ENCODE measurements at regions not wholly inside any gene's neighbourhood (a gene's known extent, or its start where the extent isn't known, plus 50 kb on each side); places are given as distances from the start of the nearest gene placed in this dataset.
"Not testable (repeated sequence)": the region's sequence is repeated elsewhere in the genome, so short reads cannot be mapped to it uniquely, and the experiment has no call there.

DNA sequence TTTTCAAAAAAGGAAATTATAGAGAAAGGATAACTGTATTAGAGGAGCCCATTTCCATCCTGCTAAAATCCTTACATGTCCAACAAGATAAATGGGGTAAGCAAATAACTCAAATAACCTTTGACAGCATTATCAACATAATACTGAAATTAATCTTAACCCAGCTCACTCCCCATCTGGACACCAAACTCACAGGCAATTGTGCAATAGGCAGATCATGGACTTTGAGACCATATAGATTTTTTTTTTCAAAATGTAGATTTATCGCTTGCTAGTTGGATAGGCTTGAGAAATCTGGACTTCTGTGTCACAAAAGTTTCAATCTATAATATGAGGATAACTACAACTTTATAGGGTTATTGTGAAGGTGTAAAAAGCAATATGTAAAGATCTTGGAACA lies 134.4 kb upstream of the ASCC3 start:
- DNase-seq: no peak

DNA sequence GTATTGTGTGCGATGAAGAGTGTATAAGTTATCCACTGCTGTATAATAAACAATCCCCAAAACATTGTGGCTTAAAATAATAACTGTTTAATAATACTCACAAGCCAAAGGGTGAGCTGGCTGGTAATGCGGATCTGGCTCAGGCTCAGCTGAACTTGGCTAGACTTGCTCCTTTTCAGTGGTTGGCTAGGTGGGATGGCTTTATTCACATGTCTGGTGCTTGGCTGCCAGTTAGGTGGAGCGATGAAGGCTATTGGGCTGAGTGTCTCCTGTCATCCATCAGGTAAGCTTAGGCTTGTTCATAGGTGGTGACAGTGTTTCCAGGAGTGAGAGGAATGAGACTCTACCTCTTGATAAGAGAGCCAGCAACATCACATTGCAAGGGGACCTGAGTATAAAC lies 135.0 kb upstream of the ASCC3 start:
- DNase-seq: no peak

DNA sequence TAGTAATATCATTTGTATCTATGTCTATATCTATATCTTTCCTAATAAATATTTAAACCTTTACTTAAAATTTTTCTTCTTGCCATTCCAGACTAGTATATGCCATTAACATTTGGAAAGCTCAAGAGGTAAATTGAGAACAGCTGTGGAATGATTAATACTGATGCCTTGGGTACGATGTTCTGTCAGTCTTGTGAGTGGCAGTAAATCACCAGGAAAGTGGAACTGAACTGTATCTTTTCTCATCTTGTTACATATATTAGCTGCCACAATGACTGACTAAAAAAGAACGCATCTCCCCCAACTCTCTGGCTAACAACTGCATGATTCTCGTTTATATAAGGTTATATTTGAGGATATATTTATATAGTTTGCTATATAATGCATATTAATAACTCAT lies 137.0 kb upstream of the ASCC3 start:
- no peak for DNase-seq

DNA sequence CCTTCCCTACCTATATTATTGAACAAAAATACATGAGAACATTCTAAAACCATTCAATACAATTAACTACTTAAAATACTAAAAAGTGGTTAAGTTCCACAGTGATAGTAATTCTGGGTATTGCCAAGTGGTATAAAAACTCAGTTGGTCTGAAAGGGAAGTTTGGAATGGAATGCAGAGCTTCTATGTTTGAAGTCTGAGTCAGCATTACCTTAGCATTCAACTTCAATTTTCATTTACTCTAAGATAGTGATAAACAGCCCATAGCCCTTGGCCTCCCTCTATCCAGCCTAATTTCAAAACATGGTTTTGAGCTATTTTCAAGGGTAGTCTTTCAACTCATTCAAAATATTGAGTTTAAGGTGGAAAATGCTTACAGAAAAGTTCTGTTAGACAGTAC lies 140.4 kb upstream of the ASCC3 start:
- no peak for DNase-seq

DNA sequence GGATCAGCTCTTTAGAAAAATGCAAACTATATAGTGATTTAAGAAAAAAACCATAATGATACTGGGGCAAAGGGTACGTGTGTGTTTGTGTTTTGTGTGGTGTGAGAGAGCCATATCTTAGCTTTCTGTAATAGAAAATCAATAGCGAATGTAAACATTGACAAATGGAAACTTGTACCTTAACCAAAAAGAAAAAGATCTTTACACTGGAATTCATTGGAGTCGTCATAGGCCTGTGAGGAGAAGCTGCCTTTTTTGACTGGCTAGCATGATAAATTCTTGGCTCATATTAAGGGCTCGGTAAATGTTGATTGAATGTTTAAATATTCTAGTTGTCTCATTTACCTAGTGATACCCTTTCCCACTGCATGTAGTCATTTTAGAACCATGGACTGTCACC lies 161.8 kb upstream of the ASCC3 start:
- no peak for DNase-seq

DNA sequence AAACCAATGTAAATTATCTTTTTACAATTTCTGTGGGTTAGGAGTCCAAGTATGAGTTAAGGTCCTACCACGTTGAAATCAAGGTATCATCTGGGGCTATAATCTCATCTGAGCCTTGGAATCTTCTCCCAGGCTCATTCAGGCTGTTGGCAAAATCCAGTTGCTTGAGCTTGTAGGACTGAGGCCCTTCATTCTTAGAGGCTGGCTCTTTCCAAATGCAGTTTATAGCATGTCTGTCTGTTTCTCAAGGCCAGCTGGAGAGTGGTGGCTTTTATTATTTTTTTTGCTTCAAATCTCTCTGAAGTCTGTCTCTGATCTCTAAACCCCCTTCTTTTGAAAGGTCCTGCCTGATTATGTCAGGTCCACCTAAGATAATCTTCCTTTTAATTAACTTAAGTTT lies 177.2 kb upstream of the ASCC3 start:
- no peak for DNase-seq

DNA sequence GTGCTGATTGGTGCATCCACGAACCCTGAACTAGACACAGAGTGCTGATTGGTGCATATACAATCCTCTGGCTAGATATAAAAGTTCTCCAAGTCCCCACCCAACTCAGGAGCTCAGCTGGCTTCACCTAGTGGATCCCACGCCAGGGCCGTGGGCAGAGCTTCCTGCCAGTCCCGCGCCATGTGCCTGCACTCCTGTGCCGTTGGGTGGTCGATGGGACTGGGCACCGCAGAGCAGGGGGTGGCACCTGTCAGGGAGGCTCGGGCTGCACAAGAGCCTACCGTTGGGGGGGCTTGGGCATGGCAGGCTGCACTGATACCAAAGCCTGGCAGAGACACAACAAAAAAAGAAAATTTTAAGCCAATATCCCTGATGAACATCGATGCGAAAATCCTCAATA lies 185.4 kb upstream of the ASCC3 start:
- no peak for DNase-seq

DNA sequence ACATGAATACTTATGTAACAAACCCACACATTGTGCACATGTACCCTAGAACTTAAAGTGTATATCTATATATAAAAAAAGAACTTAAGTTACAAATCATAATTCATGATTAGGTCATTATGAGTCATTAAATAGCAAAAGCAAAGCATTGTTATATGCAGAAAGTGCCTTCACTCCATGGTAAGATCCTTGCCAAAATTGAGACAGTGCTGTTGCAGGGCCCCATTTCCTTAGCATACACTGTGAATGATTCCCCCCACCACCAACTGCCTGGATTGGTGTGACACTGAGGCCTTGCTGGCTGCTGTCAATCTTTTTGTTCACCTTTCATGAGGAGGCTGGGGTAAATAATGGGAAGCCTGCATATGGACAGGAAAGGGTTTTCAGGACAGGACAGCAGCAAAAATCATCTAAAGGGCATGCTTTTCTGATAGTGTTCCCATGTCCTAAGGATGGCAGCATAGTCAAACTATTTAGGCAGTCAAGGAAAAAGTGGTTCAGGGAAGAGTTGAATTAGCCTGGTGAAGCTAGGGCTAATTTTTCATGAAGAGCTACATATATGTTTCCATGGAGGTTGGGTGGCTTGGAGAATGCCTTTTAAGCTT lies 188.2 kb upstream of the ASCC3 start:
- no peak for DNase-seq

DNA sequence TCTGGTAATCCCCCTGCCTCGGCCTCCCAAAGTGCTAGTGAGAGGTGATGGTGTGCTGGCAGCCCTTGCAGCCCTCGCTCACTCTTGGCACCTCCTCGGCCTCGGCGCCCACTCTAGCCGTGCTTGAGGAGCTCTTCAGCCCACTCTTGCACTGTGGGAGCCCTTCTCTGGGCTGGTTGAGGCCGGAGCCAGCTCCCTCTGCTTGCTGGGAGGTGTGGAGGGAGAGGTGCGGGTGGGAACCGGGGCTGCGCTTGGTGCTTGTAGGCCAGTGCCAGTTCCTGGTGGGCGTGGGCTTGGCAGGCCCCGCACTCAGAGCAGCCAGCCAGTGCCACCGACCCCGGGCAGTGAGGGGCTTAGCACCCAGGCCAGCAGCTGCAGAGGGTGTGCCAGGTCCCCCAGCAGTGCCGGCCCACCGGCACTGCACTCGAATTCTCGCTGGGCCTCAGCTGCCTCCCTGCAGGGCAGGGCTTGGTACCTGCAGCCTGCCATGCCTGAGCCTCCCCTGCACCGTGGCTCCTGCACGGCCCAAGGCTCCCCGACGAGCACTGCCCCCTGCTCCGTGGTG lies 189.0 kb upstream of the ASCC3 start:
- DNase-seq: no peak

DNA sequence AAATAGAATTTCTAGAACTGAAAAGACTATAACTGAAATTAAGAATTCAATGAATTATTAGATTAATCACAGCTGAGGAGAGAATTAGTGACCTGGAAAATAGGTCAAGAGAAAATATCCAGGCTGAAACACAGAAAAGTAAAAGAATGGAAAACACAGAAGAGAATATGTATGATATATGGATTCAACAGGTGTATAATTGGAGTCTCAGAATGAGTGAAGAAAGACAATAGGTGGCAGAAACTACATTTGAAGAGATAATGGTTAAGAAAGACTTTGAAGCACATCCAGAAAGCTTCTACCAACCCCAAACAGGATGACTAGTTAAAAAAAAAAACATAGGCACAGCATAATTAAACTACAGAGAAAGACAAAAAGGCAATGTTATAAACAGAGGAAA lies 196.2 kb upstream of the ASCC3 start:
- no peak for DNase-seq

DNA sequence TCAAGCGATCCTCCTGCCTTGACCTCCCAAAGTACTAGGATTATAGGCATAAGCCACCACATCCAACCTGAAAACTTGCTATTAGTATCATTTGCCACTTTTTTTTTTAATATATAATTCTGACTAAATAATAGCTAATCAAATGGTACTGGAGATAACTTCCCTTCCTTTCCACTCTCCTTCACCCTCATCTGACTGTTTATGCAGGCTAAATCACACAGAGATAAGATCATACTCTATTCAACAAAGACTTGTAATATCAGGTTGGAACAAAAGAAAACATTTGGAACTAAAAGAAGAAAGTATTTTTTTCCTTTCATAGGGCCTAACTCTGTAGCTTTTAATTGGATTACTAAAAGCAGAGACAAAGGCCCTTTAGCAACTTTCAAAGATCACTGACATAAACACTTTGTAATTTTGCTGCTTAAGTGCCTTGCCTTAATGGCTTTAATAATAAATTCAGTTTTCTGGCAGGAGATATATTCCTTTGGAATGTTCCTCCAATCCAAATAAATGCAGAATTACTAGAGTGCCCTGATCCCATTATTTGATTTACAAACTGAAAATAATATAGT lies 198.7 kb upstream of the ASCC3 start:
- DNase-seq: no peak

DNA sequence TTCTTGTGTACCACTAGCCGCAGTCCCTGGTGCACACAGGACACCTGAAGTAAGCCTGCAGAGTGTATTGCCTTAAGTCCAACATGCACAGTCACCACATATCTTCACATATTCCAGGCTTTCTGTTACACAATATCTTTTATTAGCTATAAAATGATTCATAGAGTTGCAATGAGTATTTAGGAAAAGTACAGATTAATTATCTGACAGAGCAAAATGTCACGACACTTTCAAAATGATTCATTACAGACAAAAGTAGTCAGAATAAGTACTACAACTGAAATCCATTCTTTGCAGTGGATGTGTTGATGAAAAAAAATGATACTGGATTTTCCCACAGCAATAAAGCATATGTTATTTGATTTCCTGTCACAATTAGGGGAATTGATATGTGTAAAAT lies 199.5 kb upstream of the ASCC3 start:
- no peak for DNase-seq

DNA sequence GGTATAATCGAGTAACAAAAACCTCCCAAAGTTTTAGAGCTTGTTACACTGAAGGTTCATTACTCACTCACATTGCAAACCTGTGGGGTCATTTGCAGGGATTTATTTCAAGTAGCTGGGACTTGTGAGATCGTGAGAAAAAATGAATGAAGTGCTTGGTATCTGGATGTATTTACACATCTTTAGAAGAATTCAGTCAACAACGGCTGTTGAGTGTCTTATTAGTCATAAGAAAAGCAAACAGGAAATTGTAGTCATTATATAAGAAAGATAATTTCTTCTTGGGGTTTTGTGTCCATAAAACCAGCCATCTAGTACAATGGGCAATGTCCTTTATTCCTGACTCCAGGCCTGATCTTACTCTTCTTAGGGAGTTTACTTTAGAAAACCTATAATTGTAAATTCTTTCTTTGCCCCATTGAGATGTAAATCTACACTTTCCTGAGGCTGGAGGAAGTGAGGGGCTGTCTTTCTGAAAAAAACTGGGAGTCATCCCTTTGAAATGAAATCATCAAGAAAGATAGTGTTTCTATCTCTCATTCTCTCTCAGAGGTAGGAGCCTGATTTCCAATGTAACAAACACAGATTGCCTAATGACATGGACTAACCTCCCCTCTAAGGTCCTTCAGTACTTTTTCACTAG lies 202.5 kb upstream of the ASCC3 start:
- DNase-seq: no peak

DNA sequence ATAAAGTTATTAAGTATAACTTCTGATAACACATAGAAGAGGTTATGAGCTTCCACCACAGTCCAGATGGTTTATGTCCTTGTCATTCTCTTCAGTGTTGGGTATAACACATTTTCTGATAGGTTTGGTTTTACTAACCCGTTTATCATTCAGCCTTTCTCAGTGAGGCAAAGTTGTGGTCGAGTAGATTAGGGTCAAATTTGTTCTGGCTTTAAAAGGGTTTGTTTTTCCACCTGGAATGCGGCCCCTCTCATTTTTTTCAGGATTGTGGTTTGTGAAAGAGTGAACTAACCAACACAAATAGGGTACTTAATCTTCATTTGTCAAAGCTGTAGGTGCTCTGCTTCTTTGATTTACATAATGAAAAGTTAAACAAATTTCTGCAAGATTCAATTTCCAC lies 204.2 kb upstream of the ASCC3 start:
- DNase-seq: no peak

DNA sequence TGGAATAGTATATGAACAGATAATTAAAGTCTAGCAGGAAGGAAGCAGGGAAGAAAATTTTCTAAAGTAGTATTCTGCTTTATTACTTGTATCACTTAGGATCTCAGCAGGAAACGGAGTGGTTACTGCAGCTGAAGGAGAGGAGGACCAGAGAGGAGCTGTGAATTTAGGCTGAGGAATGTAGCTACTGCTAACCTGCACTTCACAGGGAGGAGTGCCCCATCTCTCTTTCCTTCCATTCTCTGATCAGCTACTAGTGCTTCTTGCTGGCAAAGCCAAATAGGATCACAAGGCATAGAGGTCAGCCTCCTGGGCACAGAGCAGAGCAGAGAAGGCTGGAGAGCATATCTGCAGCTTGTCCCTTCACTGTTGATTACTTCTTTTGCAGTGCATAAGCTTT lies 205.3 kb upstream of the ASCC3 start:
- no peak for DNase-seq

DNA sequence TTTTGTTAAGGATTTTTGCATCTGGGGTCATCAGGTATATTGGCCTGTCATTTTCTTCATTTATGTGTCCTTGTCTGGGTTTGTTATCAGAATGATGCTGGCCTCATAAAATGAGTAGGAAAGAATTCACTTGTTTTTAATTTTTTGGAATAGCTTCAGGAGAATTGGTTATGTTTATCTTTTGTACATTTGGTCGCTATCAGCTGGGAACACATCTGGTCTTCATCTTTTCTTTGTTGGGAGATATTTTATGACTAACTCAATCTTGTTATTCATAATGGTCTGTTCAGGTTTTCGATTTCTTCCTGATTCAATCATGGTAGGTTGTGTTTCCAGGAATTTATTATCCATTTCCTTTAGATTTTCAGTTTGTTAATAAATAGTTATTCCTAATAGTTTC lies 207.5 kb upstream of the ASCC3 start:
- DNase-seq: no peak

DNA sequence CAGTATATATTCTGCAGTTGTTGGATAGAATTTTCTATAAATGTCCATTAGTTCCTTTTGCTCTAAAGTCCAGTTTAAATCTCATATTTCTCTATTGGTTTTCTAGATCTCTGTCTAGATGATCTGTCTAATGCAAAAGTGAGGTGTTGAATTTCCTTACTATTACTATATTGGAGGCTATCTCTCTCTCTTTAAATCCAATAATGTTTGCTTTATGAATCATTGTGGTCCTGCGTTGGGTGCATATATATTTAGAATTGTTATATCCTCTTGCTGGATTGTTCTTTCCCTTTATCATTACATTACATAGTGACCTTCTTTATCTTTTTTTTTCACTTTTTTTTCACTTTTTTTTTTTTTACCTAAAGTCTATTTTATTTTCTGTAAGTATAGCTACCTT lies 208.5 kb upstream of the ASCC3 start:
- no peak for DNase-seq

DNA sequence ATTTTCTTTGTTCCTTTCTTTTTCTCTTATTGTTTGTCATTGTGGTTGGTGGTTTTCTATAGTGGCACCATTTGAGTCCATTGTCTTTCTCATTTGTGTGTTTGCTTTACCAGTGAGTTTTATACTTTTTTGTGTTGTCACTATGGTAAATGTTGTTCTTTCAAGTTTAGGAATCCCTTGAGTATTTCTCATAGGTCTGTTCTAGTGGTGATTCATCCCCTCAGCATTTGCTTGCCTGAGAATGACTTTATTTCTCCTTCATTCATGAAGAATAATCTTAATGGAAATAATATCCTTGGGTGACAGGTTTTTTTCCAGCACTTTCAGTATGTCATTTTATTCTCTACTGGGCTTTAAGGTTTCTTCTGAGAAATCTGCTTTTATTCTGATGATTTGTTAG lies 209.2 kb upstream of the ASCC3 start:
- DNase-seq: no peak

DNA sequence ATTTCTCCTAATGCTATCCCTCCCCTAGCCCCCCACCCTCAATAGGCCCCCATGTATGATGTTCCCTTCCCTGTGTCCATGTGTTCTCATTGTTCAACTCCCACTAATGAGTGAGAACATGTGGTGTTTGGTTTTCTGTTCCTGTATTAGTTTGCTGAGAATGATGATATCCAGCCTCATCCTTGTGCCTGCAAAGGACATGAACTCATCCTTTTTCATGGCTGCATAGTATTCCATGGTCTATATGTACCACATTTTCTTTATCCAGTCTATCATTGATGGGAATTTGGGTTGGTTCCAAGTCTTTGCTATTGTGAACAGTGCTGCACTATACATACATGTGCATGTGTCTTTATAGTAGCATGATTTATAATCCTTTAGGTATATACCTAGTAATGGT lies 217.5 kb upstream of the ASCC3 start:
- DNase-seq: not testable (repeated sequence)

DNA sequence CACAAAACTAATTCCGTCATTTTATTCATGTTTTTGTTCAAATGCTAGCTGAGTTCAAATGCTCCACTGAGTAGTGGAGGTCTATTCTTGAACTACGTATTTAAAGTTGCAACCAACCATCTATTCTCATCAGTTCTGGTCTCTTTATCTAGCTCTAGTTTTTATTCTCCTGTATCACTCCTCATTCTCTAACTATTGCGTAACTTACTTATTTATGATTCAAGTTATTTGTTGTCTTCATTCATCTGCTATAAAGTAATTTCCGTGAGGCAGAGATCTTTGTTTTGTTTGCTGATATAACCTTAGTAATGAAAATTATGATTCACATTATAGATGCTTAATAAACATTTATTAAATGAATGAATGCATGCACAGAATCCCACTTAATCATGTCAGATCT lies 221.6 kb upstream of the ASCC3 start:
- DNase-seq: no peak

DNA sequence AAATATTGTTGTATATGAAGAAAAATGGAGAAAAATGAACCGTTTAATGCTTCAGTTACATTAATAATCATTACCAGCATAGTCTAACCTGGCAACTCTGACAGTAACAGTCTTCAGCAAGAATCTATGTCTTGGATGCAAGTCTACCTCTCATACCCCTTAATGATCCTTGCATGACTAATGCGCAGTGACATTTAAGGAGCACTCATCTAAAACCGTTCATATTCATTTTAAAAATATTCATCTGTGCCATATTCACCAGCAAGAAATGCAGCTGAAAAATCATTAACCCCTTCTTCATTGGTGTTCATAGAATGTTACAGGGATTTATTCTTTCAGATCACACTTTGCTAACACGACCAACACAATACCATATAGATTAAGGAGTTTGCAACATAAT lies 227.2 kb upstream of the ASCC3 start:
- no peak for DNase-seq

DNA sequence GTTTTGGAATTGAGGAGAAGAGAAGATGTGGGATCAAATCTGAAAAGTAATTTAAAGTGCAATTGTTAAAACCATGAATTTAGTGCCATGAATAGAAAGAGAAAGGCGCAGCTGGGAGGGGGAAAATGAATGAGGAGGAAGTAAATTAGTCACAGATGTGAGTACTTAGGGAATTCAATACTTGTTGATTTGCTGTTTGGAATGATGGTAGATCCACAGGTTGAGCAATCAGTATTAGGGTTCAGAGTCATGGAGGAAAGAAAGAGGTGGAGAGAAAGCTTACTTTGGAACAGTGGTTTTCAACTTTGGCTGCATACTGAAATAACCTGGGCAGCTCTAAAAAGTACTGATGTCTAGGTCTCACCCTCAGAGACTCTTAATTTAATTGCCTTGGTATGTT lies 229.7 kb upstream of the ASCC3 start:
- no peak for DNase-seq

DNA sequence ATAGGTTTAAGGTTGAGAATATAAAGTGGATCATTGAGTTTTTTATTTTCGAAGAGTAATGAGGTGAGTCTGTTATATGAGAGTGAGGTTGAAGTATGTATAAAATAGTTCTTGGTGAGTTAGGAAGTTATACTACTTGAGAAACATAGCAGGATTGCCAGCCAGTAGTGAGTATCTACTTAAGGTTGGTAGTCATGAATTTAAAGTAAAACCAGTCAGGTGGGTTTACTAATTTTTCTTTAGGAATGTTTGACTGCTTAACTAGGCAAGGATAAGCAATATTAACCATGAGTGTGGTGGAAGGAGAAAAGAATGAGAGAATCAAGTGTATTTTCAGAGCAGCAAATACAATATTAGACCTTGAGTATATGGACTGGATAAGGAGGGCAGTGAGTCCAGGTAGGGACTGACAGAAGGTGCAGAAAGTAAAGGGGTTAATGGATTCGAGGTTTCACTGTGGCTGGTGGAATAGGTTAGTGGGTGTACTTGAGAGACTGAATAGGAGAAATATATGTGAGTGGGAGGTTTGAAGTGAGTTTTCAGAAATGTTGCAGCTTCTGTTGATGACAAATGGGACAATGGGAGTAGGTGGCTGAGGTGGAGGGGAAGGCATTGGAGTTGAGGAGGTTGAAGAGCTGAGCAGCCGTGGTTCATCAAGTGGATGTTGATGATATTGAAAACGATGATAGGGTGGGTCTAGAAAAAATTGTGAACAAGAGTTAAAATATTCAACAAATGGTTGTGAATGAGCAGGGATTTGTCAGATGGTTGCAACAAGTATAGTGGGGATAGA lies 232.5 kb upstream of the ASCC3 start:
- DNase-seq: no peak

DNA sequence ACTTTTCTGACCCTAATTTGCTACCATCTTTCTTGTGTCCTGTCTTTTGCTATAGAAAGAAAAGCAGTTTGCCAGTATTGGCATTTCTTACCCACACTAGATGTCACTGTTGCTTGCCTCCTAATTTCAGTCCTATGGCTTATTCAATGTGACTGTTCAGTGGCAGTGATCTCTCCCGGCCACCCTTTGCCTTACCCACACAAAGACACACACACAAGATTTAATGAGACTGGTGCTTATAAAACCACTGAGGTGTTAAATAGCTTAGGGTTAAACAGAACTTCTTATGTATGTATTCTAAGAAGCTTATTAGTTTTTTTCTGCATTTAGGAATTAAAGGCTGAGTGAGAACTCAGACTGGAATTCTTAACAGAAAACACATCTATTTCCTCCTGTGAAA lies 233.6 kb upstream of the ASCC3 start:
- no peak for DNase-seq

All from CD4-positive, alpha-beta T cell treated with Interleukin-17A for 1 hour (primary cell).